DMS79 treated with DMSO at 0.1 percent for 48 hours (cell line): ENCODE measurements at regions not wholly inside any gene's neighbourhood (a gene's known extent, or its start where the extent isn't known, plus 50 kb on each side); places are given as distances from the start of the nearest gene placed in this dataset.

Experiments used
- DNase-seq: peaks from one replicate; lab custom pipeline; 2025; lab: John Stamatoyannopoulos, UW

GRCh38 chr22:27689664-27690063 lies 111.9 kb downstream of the MN1 start:
- no peak for DNase-seq

- no peak for DNase-seq
Measured at GRCh38 chr22:27690599-27690998, 111.0 kb downstream of the MN1 start.

GRCh38 chr22:27692243-27692642 lies 109.3 kb downstream of the MN1 start:
- DNase-seq = no peak

- no peak for DNase-seq
Measured at GRCh38 chr22:27695925-27696324, 105.6 kb downstream of the MN1 start.

- DNase-seq = no peak
Measured at GRCh38 chr22:27697888-27698287, 103.7 kb downstream of the MN1 start.
